H9 (cell line): ENCODE measurements at regions not wholly inside any gene's neighbourhood (a gene's known extent, or its start where the extent isn't known, plus 50 kb on each side); places are given as distances from the start of the nearest gene placed in this dataset.

Source experiments
- DNase-seq: peaks from one replicate; pipeline ENCODE4 v3.0.0-alpha.2; 2017
- H2AFZ ChIP-seq: one replicate; pipeline ENCODE4 v1.6.1; 2013; ENCODE audit warnings: mild to moderate bottlenecking, low read length, control low read depth, moderate library complexity
- H2AK5ac ChIP-seq: 2 replicates; pipeline ENCODE4 v1.6.1; 2013; ENCODE audit warnings: low read length, control low read depth, mixed read lengths; ENCODE audit not compliant: insufficient read length
- H2BK120ac ChIP-seq: one replicate; pipeline ENCODE4 v1.6.1; 2013; ENCODE audit warnings: low read depth, mild to moderate bottlenecking, low read length, control low read depth, inconsistent platforms; ENCODE audit not compliant: poor library complexity, severe bottlenecking
- H2BK12ac ChIP-seq: 2 replicates; pipeline ENCODE4 v1.6.1; 2013; ENCODE audit warnings: low read length, control low read depth, mixed read lengths, low read depth; ENCODE audit not compliant: insufficient read length
- H2BK15ac ChIP-seq: 2 replicates; pipeline ENCODE4 v1.6.1; 2013; ENCODE audit warnings: low read depth, low read length, control low read depth
- H2BK20ac ChIP-seq: one replicate; pipeline ENCODE4 v1.6.1; 2013; ENCODE audit warnings: low read depth, mild to moderate bottlenecking, low read length, control low read depth, inconsistent platforms; ENCODE audit not compliant: poor library complexity, severe bottlenecking
- H2BK5ac ChIP-seq: 2 replicates; pipeline ENCODE4 v1.6.1; 2013; ENCODE audit warnings: low read length, control low read depth, mixed read lengths; ENCODE audit not compliant: insufficient read length
- H3K14ac ChIP-seq: 2 replicates; pipeline ENCODE4 v1.6.1; 2013; ENCODE audit warnings: low read length, control low read depth; ENCODE audit not compliant: insufficient read depth
- H3K18ac ChIP-seq: 2 replicates; pipeline ENCODE4 v1.6.1; 2013; ENCODE audit warnings: low read depth, mild to moderate bottlenecking, mixed read lengths, low read length, control low read depth; ENCODE audit not compliant: insufficient read length
- H3K23ac ChIP-seq: 2 replicates; pipeline ENCODE4 v1.6.1; 2013; ENCODE audit warnings: low read length, control low read depth, mixed read lengths, low read depth; ENCODE audit not compliant: insufficient read length
- H3K23me2 ChIP-seq: 2 replicates; pipeline ENCODE4 v1.6.1; 2013; ENCODE audit warnings: low read depth, mild to moderate bottlenecking, mixed read lengths, low read length, control low read depth; ENCODE audit not compliant: insufficient read length, poor library complexity, severe bottlenecking
- H3K27ac ChIP-seq: 2 replicates; pipeline ENCODE4 v1.5.1; 2013; ENCODE audit warnings: low read length, control low read depth, mixed read lengths, low read depth; ENCODE audit not compliant: insufficient read length
- H3K27me3 ChIP-seq: 2 replicates; pipeline ENCODE4 v1.6.1; 2013; ENCODE audit warnings: low read length, control low read depth, inconsistent platforms; ENCODE audit not compliant: insufficient read depth
- H3K4ac ChIP-seq: 2 replicates; pipeline ENCODE4 v1.6.1; 2013; ENCODE audit warnings: low read depth, mild to moderate bottlenecking, control low read depth, inconsistent platforms, low read length, moderate library complexity
- H3K4me1 ChIP-seq: 2 replicates; pipeline ENCODE4 v1.6.1; 2013; ENCODE audit warnings: low read length, control low read depth, inconsistent platforms; ENCODE audit not compliant: insufficient read depth
- H3K4me2 ChIP-seq: 2 replicates; pipeline ENCODE4 v1.6.1; 2013; ENCODE audit warnings: low read length, control low read depth, mixed read lengths; ENCODE audit not compliant: insufficient read length, insufficient read depth
- H3K56ac ChIP-seq: 2 replicates; pipeline ENCODE4 v1.6.1; 2013; ENCODE audit warnings: low read depth, mild to moderate bottlenecking, mixed read lengths, low read length, control low read depth; ENCODE audit not compliant: insufficient read length
- H3K79me1 ChIP-seq: 2 replicates; pipeline ENCODE4 v1.6.1; 2013; ENCODE audit warnings: low read depth, mild to moderate bottlenecking, moderate library complexity, low read length, control low read depth, inconsistent platforms; ENCODE audit not compliant: insufficient read depth, poor library complexity, severe bottlenecking
- H3K79me2 ChIP-seq: 2 replicates; pipeline ENCODE4 v1.6.1; 2013; ENCODE audit warnings: low read length, control low read depth, inconsistent platforms; ENCODE audit not compliant: insufficient read depth
- H3K9ac ChIP-seq: 2 replicates; pipeline ENCODE4 v1.6.1; 2013; ENCODE audit warnings: low read length, control low read depth, mixed read lengths; ENCODE audit not compliant: insufficient read length; ENCODE audit errors: extremely low read depth
- H3K9me3 ChIP-seq: one replicate; pipeline ENCODE4 v1.6.1; 2013; ENCODE audit warnings: low read depth, low read length, inconsistent platforms; ENCODE audit not compliant: control insufficient read depth
- H3T11ph ChIP-seq: one replicate; pipeline ENCODE4 v1.6.1; 2013; ENCODE audit warnings: mild to moderate bottlenecking, low read length, control low read depth, inconsistent platforms
- H4K20me1 ChIP-seq: one replicate; pipeline ENCODE4 v1.6.1; 2013; ENCODE audit not compliant: control insufficient read depth, insufficient read length, insufficient read depth
- H4K5ac ChIP-seq: 2 replicates; pipeline ENCODE4 v1.6.1; 2013; ENCODE audit warnings: low read depth, mild to moderate bottlenecking, mixed read lengths, low read length, control low read depth; ENCODE audit not compliant: insufficient read length
- H4K8ac ChIP-seq: replicated peaks from 2 replicates; pipeline ENCODE4 v1.6.1; 2013; ENCODE audit warnings: low read length, control low read depth, mixed read lengths, low read depth; ENCODE audit not compliant: insufficient read length
- H4K91ac ChIP-seq: 2 replicates; pipeline ENCODE4 v1.6.1; 2013; ENCODE audit warnings: low read depth, mild to moderate bottlenecking, moderate library complexity, mixed read lengths, low read length, control low read depth; ENCODE audit not compliant: insufficient read length
- H3K27ac Mint-ChIP-seq, 3 experiments: 2 replicates in 2 of 3; 3 replicates in 1 of 3; pipeline ENCODE4 v1.8.0; 2020 to 2021; ENCODE audit warnings: mixed read lengths in 3 of 3, mild to moderate bottlenecking in 1 of 3, moderate library complexity in 1 of 3
- H3K27me3 Mint-ChIP-seq: 2 replicates; pipeline ENCODE4 v1.8.0; 2021; ENCODE audit warnings: low read depth, mild to moderate bottlenecking, moderate library complexity, mixed read lengths
- H3K36me3 Mint-ChIP-seq, 3 experiments: 2 replicates in 2 of 3; 3 replicates in 1 of 3; pipeline ENCODE4 v1.8.0; 2020 to 2021; ENCODE audit warnings: low read depth in 3 of 3, mixed read lengths in 3 of 3; ENCODE audit not compliant: insufficient read depth in 1 of 3
- H3K4me1 Mint-ChIP-seq, 2 experiments: 2 replicates each; pipeline ENCODE4 v1.8.0; 2020; ENCODE audit warnings: mixed read lengths in 2 of 2
- H3K4me3 Mint-ChIP-seq, 2 experiments: 2 replicates in 1 of 2; 3 replicates in 1 of 2; pipeline ENCODE4 v1.8.0; 2020 to 2021; ENCODE audit warnings: mild to moderate bottlenecking in 2 of 2, mixed read lengths in 2 of 2, moderate library complexity in 1 of 2
- H3K9me3 Mint-ChIP-seq, 2 experiments: 2 replicates in 1 of 2; 3 replicates in 1 of 2; pipeline ENCODE4 v1.8.0; 2020; ENCODE audit warnings: mild to moderate bottlenecking in 2 of 2, mixed read lengths in 2 of 2, moderate library complexity in 1 of 2
- WGBS: extraction: QIAGEN DNeasy Blood & Tissue Kit; methylation state at CpG from one replicate; pipeline ENCODE4 v1.1.7; 2013; ENCODE audit warnings: missing lambda C conversion rate, low lambda C conversion rate, mixed read lengths; ENCODE audit not compliant: insufficient read length; ENCODE audit errors: extremely low coverage; 5-methylcytosine and 5-hydroxymethylcytosine counted together
- TF ChIP-seq, protein P1 (sequence below): fragments of 200-600 bp; sonication (generic); conservative IDR thresholded peaks from 3 replicates; pipeline ENCODE4 v1.8.0; 2021; ENCODE audit warnings: antibody characterized with exemption, mild to moderate bottlenecking

DNA sequence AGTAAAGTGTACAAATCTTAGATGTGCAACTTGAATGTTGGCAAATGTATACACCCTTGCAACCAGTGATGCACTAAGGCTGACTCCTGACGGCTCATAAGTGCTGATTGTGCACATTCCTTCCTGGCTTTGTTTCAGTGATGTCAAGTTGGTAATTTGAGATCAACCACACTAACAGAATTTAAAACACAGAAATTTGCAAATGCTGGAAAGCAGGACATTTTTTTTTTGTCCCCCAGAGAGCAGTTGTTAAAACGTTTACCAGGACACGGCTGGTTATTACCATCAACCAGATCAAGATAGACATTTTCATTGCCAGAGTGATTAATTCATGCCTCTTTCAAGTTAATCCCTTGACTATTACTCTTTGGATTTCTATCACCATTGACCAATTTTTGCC is 735.6 kb downstream of the RFPL4B start:
- Mint-ChIP-seq H3K27ac (no peak overlapping the region), H3K27me3 (no peaks in the 10 kb centered on the region; the same call in 1 of the 2 replicates), H3K9me3 (peaks cover 0 to 3% of the 10 kb centered on the region in 2 experiments; a peak in 4 of 5 replicates), H3K36me3 (no peaks in the 10 kb centered on the region), H3K4me3 (no peak overlapping the region), H3K4me1 (no peaks in the 10 kb centered on the region)
- H4K5ac ChIP-seq = no peak overlapping the region
- TF ChIP-seq, protein P1, sequence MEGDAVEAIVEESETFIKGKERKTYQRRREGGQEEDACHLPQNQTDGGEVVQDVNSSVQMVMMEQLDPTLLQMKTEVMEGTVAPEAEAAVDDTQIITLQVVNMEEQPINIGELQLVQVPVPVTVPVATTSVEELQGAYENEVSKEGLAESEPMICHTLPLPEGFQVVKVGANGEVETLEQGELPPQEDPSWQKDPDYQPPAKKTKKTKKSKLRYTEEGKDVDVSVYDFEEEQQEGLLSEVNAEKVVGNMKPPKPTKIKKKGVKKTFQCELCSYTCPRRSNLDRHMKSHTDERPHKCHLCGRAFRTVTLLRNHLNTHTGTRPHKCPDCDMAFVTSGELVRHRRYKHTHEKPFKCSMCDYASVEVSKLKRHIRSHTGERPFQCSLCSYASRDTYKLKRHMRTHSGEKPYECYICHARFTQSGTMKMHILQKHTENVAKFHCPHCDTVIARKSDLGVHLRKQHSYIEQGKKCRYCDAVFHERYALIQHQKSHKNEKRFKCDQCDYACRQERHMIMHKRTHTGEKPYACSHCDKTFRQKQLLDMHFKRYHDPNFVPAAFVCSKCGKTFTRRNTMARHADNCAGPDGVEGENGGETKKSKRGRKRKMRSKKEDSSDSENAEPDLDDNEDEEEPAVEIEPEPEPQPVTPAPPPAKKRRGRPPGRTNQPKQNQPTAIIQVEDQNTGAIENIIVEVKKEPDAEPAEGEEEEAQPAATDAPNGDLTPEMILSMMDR = no peak
- no peak overlapping the region for H3K27ac ChIP-seq
- no peak overlapping the region for H3K4ac ChIP-seq
- no peaks in the 10 kb centered on the region for H3K4me1 ChIP-seq
- H2AFZ ChIP-seq = no peak overlapping the region
- H2AK5ac ChIP-seq = no peak overlapping the region
- H3K27me3 ChIP-seq = no peaks in the 10 kb centered on the region
- H3K9ac ChIP-seq = no peak overlapping the region
- H2BK120ac ChIP-seq = no peak overlapping the region
- no peak overlapping the region for H4K91ac ChIP-seq
- no peak overlapping the region for H3T11ph ChIP-seq
- WGBS = no CpG with 5 or more reads among the region's 3 CpGs
- H3K23me2 ChIP-seq = no peaks in the 10 kb centered on the region
- no peak for DNase-seq
- H4K20me1 ChIP-seq = no peaks in the 10 kb centered on the region
- H2BK20ac ChIP-seq = no peak overlapping the region
- H2BK12ac ChIP-seq = no peak overlapping the region
- H3K14ac ChIP-seq = no peak overlapping the region
- no peak overlapping the region for H2BK15ac ChIP-seq
- no peak overlapping the region for H3K23ac ChIP-seq
- H4K8ac ChIP-seq = no peak overlapping the region
- H3K18ac ChIP-seq = no peak overlapping the region
- no peaks in the 10 kb centered on the region for H3K9me3 ChIP-seq
- no peak overlapping the region for H3K56ac ChIP-seq
- no peak overlapping the region for H2BK5ac ChIP-seq
- H3K79me1 ChIP-seq = no peaks in the 10 kb centered on the region
- no peak overlapping the region for H3K4me2 ChIP-seq
- H3K79me2 ChIP-seq = no peaks in the 10 kb centered on the region
